HCT116 (cell line): ENCODE measurements at regions not wholly inside any gene's neighbourhood (a gene's known extent, or its start where the extent isn't known, plus 50 kb on each side); places are given as distances from the start of the nearest gene placed in this dataset.

Experiments used
- ATAC-seq: fragments of 200-7000 bp; cut with Tn5 transposase; 2 replicates; pipeline ENCODE4 v1.9.1; 2020; ENCODE audit warnings: mild to moderate bottlenecking, moderate library complexity
- BruUV-seq: library from RNA; stranded (reverse); fragments of 400-500 nt; replicated peaks from 2 replicates; lab custom pipeline; 2021; lab: Mats Ljungman, UMichigan
- CTCF ChIA-PET: fragments of 300-600 bp; sonication (Branson Sonifier 250); formaldehyde crosslinking; loops from one replicate; lab custom pipeline; 2021; ENCODE audit warnings: antibody characterized with exemption; lab: Charles Lee
- POLR2A ChIA-PET: fragments of 300-600, 350-600 bp; sonication (Branson Sonifier 250); formaldehyde crosslinking; loops from one replicate; lab custom pipeline; 2021; ENCODE audit warnings: antibody characterized with exemption; lab: Charles Lee
- RAD21 ChIA-PET, 2 experiments: fragments of 300-600 bp; sonication (Branson Sonifier 250); formaldehyde crosslinking; loops; one replicate each; lab custom pipeline; 2023; ENCODE audit warnings: low total read pairs in 2 of 2; ENCODE audit not compliant: uncharacterized antibody in 2 of 2, unreplicated experiment in 2 of 2, low non-redundant PET in 1 of 2; lab: Charles Lee
- DNase-seq: peaks from one replicate; pipeline ENCODE4 v3.0.0-alpha.2; 2010; ENCODE audit warnings: low read depth, low spot score
- H2AFZ ChIP-seq: fragments of 200-600 bp; shearing (Covaris generic), sonication (generic); 2 replicates; pipeline ENCODE4 v1.6.1; 2017; ENCODE audit warnings: low read depth, mixed run types, mixed read lengths, antibody characterized with exemption, low read length; ENCODE audit not compliant: poor library complexity, severe bottlenecking
- H3K27ac ChIP-seq: 2 replicates; pipeline ENCODE4 v1.5.1; 2012; ENCODE audit warnings: low read depth, low read length
- H3K27me3 ChIP-seq: fragments of 200-600 bp; sonication (generic); 2 replicates; pipeline ENCODE4 v1.6.1; 2016; ENCODE audit warnings: mixed run types, low read length, mixed read lengths; ENCODE audit not compliant: insufficient read depth
- H3K36me3 ChIP-seq, 2 experiments: fragments of 200-500 bp in 1 of 2; fragments of 200-600 bp in 1 of 2; sonication (Bioruptor generic) in 1 of 2; sonication (generic) in 1 of 2; 2 replicates each; pipeline versions ENCODE4 v1.5.1 to v1.6.1; 2014 to 2016; ENCODE audit warnings: low read length in 2 of 2, inconsistent platforms in 1 of 2, mixed read lengths in 1 of 2, mixed run types in 1 of 2; ENCODE audit not compliant: insufficient read depth in 2 of 2, control insufficient read depth in 1 of 2
- H3K4me1 ChIP-seq, 2 experiments: fragments of 200-600 bp in 1 of 2; sonication (generic) in 1 of 2; 2 replicates each; pipeline versions ENCODE4 v1.5.1 to v1.6.1; 2012 to 2017; ENCODE audit warnings: low read length in 2 of 2, inconsistent platforms in 1 of 2, mild to moderate bottlenecking in 1 of 2, mixed read lengths in 1 of 2, mixed run types in 1 of 2, moderate library complexity in 1 of 2; ENCODE audit not compliant: insufficient read depth in 2 of 2, control insufficient read depth in 1 of 2
- H3K4me2 ChIP-seq: fragments of 200-600 bp; sonication (generic); 2 replicates; pipeline ENCODE4 v1.6.1; 2017; ENCODE audit warnings: mixed run types, low read length, mixed read lengths
- H3K4me3 ChIP-seq, 2 experiments: fragments of 200-600 bp in 1 of 2; sonication (generic) in 1 of 2; replicated peaks in 1 of 2; 2 replicates each; pipeline ENCODE4 v1.5.1; 2011 to 2016; ENCODE audit warnings: low read length in 2 of 2, control low read depth in 1 of 2, low read depth in 1 of 2, mild to moderate bottlenecking in 1 of 2, mixed read lengths in 1 of 2, mixed run types in 1 of 2
- H3K79me2 ChIP-seq: fragments of 200-600 bp; sonication (generic); 2 replicates; pipeline ENCODE4 v1.6.1; 2017; ENCODE audit warnings: mild to moderate bottlenecking, mixed run types, low read length, moderate library complexity, mixed read lengths; ENCODE audit not compliant: insufficient read depth
- H3K9ac ChIP-seq: fragments of 200-600 bp; sonication (generic); 2 replicates; pipeline ENCODE4 v1.6.1; 2016; ENCODE audit warnings: low read length, mixed read lengths
- H3K9me2 ChIP-seq: fragments of 200-600 bp; sonication (generic), shearing (Covaris generic); 2 replicates; pipeline ENCODE4 v1.6.1; 2017; ENCODE audit warnings: mixed run types, mild to moderate bottlenecking, moderate library complexity; ENCODE audit not compliant: insufficient read depth
- H3K9me3 ChIP-seq, 2 experiments: fragments of 200-500 bp in 1 of 2; fragments of 200-600 bp in 1 of 2; sonication (Bioruptor generic) in 1 of 2; sonication (generic) in 1 of 2; 2 replicates each; pipeline ENCODE4 v1.6.1; 2014 to 2017; ENCODE audit warnings: low read length in 2 of 2, mixed read lengths in 2 of 2, inconsistent platforms in 1 of 2, low read depth in 1 of 2, mild to moderate bottlenecking in 1 of 2, mixed run types in 1 of 2, moderate library complexity in 1 of 2; ENCODE audit not compliant: control insufficient read depth in 1 of 2, insufficient read depth in 1 of 2
- H4K20me1 ChIP-seq: fragments of 200-600 bp; sonication (generic), shearing (Covaris generic); 2 replicates; pipeline ENCODE4 v1.6.1; 2017; ENCODE audit warnings: mixed run types, mild to moderate bottlenecking, moderate library complexity; ENCODE audit not compliant: insufficient read depth
- ATF3 ChIP-seq: IDR thresholded peaks from 2 replicates; pipeline ENCODE4 v1.6.1; 2012
- CEBPB ChIP-seq: IDR thresholded peaks from 2 replicates; pipeline ENCODE4 v1.6.1; 2012; ENCODE audit warnings: low read depth
- CTCF ChIP-seq, 3 experiments: fragments of 200-600 bp in 1 of 3; sonication (generic) in 1 of 3; IDR thresholded peaks in 2 of 3; conservative IDR thresholded peaks in 1 of 3; 2 replicates each; pipeline ENCODE4 v1.5.1; 2012 to 2017; ENCODE audit warnings: low read depth in 2 of 3, low read length in 2 of 3, antibody characterized with exemption in 1 of 3, borderline replicate concordance in 1 of 3, control low read depth in 1 of 3, mild to moderate bottlenecking in 1 of 3, mixed read lengths in 1 of 3, mixed run types in 1 of 3, moderate library complexity in 1 of 3; ENCODE audit not compliant: insufficient read depth in 1 of 3
- ELF1 ChIP-seq: IDR thresholded peaks from 2 replicates; pipeline ENCODE4 v1.6.1; 2012; ENCODE audit warnings: low read depth, borderline replicate concordance
- EZH2phosphoT487 ChIP-seq: fragments of 200-600 bp; IDR thresholded peaks from 2 replicates; pipeline ENCODE4 v1.6.1; 2018; ENCODE audit warnings: antibody characterized with exemption, borderline replicate concordance
- JUND ChIP-seq: IDR thresholded peaks from 2 replicates; pipeline ENCODE4 v1.6.1; 2012
- POLR2AphosphoS5 ChIP-seq: IDR thresholded peaks from 2 replicates; pipeline ENCODE4 v1.6.1; 2011; ENCODE audit warnings: mild to moderate bottlenecking, low read depth, low read length, moderate library complexity
- RAD21 ChIP-seq: IDR thresholded peaks from 2 replicates; pipeline ENCODE4 v1.6.1; 2012; ENCODE audit warnings: low read depth, mild to moderate bottlenecking
- SP1 ChIP-seq: IDR thresholded peaks from 2 replicates; pipeline ENCODE4 v1.6.1; 2012; ENCODE audit warnings: low read depth
- TCF7L2 ChIP-seq: IDR thresholded peaks from 2 replicates; pipeline ENCODE4 v1.7.0; 2011; ENCODE audit warnings: borderline replicate concordance, inconsistent platforms; ENCODE audit not compliant: insufficient read depth, insufficient read length; ENCODE audit errors: extremely low read depth
- ZBTB33 ChIP-seq: IDR thresholded peaks from 2 replicates; pipeline ENCODE4 v1.6.1; 2011; ENCODE audit warnings: mild to moderate bottlenecking, low read length, moderate library complexity; ENCODE audit not compliant: insufficient replicate concordance; ENCODE audit errors: extremely low read depth
- ZNF274 ChIP-seq: fragments of 200-500 bp; sonication (Bioruptor generic); IDR thresholded peaks from 2 replicates; pipeline ENCODE4 v1.6.1; 2014; ENCODE audit warnings: mild to moderate bottlenecking, low read depth, low read length, inconsistent platforms
- intact Hi-C: fragments of 100-400 bp; cut with micrococcal nuclease; formaldehyde crosslinking; loops from 2 replicates; pipeline ENCODE4 v1.10.0; 2022

- no peaks in the 10 kb centered on the region for H4K20me1 ChIP-seq
- H3K4me2 ChIP-seq: no peak overlapping the region
- intact Hi-C loops: no loop called here
- H3K9ac ChIP-seq: no peak overlapping the region
- no peak overlapping the region for H3K4me3 ChIP-seq
- CTCF ChIA-PET: no interaction called here
- ATAC-seq: no peak
- no peaks in the 10 kb centered on the region for H3K79me2 ChIP-seq
- H3K27me3 ChIP-seq: no peaks in the 10 kb centered on the region
- H3K9me2 ChIP-seq: no peaks in the 10 kb centered on the region
- TF ChIP-seq RAD21 (no peak), ELF1 (no peak), POLR2AphosphoS5 (no peak), EZH2phosphoT487 (no peak)
- TF ChIP-seq, all 23 proteins: peak for 0
- no peaks in the 10 kb centered on the region for H3K36me3 ChIP-seq
- H3K9me3 ChIP-seq: no peaks in the 10 kb centered on the region
- H3K4me1 ChIP-seq: no peaks in the 10 kb centered on the region
- no peak overlapping the region for H2AFZ ChIP-seq
- H3K27ac ChIP-seq: no peak overlapping the region
- DNase-seq: no peak
- ChIA-PET RAD21 (interaction anchor here in 1 of 2 experiments (0.7 kb wide), 1 partner anchor 45 kb away, joined by 3 read pairs; no protein-coding TSS in a partner anchor), POLR2A (no interaction called here)
- no TSS peak for BruUV-seq
Observed at GRCh38 chr3:72571052-72571451, 277.2 kb downstream of the SHQ1 start.

GRCh38 chr3:72569754-72570440 is 278.3 kb downstream of the SHQ1 start:
- Histone ChIP-seq H4K20me1 (no peaks in the 10 kb centered on the region), H3K9ac (no peak overlapping the region), H3K4me2 (no peak overlapping the region), H3K79me2 (no peaks in the 10 kb centered on the region), H3K4me1 (no peaks in the 10 kb centered on the region), H3K27ac (no peak overlapping the region), H3K4me3 (no peak overlapping the region), H3K36me3 (no peaks in the 10 kb centered on the region), H3K9me3 (no peaks in the 10 kb centered on the region), H2AFZ (no peak overlapping the region), H3K27me3 (no peaks in the 10 kb centered on the region), H3K9me2 (no peaks in the 10 kb centered on the region)
- intact Hi-C loops: no loop called here
- no peak for ATAC-seq
- CTCF ChIA-PET: no interaction called here
- RAD21 ChIA-PET: no interaction called here
- TF ChIP-seq ZBTB33 (no peak), RAD21 (no peak), ZNF274 (no peak), JUND (no peak), EZH2phosphoT487 (no peak), ELF1 (no peak), CEBPB (no peak), CTCF (IDR thresholded peaks at IDR 0.05 in 2 of 3, conservative IDR thresholded peaks at IDR 0.05 in 1 of 3; ENCODE audit: borderline replicate concordance in 1 of 3, insufficient read depth in 1 of 3, low read depth in 2 of 3, low read length in 2 of 3) (no peak), ATF3 (no peak), TCF7L2 (no peak), SP1 (no peak)
- BruUV-seq: no TSS peak
- POLR2A ChIA-PET: interaction anchor here (0.7 kb wide), 1 partner anchor 151 kb away, joined by 4 read pairs; no protein-coding TSS in a partner anchor
- no peak for DNase-seq
